HG03457 (cell line): ENCODE measurements at regions not wholly inside any gene's neighbourhood (a gene's known extent, or its start where the extent isn't known, plus 50 kb on each side); places are given as distances from the start of the nearest gene placed in this dataset.
"Not testable (repeated sequence)": the region's sequence is repeated elsewhere in the genome, so short reads cannot be mapped to it uniquely, and the experiment has no call there.

Experiments
- ATAC-seq: cut with Tn5 transposase; IDR thresholded peaks from one replicate; pipeline ENCODE4 v1.9.1; 2021; ENCODE audit warnings: moderate number of reproducible peaks; ENCODE audit not compliant: unreplicated experiment

DNA sequence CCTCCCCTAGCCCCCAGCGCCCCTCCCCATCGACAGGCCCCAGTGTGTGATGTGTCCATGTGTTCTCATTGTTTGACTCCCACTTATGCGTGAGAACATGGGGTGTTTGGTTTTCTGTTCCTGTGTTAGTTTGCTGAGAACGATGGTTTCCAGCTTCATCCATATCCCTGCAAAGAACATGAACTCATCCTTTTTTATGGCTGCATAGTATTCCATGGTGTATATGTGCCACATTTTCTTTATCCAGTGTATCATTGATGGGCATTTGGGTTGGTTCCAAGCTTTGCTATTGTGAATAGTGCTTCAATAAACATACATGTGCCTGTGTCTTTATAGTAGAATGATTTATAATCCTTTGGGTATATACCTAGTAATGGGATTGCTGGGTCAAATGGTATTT is 107.6 kb upstream of the ADGRG2 start:
- ATAC-seq = not testable (repeated sequence)

DNA sequence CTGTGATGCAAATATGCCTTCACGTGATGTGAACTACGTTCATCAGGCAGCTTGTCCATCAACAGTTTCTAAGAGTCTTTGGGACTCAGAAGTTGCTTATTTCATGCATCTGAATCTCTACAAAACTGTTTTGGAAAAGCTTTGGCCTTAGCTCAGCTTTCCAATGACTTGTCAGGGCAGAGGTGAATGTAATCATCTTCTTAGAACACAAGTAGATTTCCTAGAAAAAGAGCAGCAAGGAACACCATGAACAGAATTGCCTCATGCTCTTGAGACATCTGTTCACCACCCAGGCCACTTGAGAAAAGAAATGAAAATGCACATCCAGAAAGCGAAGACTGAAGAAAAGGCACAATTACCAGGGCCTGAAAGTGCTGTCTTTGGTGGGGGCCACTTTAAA is 105.8 kb upstream of the PDHA1 start:
- no peak for ATAC-seq

DNA sequence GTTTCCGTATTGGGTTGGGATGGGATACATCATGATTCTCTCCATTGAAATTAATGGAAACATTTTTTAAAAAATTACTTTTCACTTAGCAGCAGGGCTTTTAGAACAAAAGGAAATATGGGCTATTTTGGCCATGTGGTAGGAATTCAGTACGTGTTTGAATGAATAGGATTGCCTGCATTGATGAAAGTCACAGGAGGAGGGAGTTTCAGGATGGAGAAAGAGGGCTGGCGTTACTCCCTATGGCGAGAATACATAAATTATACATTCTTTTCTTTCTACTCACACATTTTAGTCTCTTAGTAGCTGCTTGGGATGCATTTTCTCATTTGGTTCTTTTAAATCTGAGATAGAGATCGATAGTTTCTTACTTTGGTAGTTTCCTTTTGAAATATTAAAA is 100.3 kb upstream of the PDHA1 start:
- ATAC-seq = no peak

DNA sequence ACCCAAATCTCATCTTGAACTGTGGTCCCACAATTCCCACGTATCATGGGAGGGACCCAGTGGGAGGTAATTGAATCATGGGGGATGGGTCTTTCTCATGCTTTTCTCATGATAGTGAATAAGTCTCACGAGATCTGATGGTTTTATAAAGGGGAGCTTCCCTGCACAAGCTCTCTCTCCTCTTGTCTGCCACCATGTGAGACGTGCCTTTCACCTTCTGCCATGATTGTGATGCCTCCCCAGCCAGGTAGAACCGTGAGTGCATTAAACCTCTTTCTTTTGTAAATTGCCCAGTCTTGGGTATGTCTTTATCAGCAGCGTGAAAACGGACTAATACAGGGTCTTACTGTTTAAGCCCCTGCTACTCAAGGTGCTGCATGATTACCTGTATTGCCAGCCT is 98.8 kb upstream of the PDHA1 start:
- ATAC-seq = not testable (repeated sequence)

DNA sequence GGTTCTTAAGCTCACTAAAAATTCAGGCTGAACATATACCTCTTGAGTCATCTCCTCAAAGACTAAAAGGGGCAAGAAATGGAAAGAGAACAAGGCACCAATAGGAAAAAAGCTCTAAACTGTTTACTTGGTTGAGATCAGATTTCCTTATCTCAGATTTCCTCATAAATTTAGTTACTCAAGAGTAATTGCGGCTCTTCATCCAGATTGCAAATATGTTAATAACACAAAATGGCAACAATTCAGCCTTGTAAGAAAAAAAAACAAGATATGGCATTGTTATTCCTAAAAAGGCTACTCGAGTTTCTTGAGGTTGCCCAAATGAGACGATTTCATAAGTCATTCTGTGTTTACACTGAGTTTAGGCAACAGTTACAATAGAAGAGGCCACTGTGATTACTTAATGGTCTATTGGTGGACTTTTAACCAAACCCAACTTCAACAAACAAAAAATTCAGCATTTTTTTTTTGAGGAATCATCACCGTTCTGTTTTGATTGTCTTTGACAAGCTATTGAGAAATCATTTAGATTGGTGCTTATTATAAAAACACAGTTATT is 97.9 kb upstream of the PDHA1 start:
- ATAC-seq = no peak

DNA sequence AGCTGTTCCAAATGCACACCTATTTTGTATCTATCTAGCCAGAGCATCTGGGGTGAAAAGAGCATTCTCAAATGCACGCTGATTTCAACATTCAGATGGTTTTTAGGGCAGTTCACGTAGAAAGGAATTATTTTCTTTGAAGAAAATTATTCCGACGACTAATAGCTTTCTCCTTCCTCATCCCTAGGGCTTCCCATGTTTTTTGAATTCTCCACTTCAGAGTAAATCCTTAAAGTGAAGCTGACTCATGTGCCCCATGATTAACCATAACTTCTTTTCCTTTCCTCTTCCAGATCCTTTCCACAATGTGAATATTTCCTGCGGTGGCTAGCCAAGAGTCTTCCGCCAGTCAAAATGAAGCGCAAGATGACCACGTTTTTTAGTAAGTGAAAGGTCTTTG is 86.7 kb upstream of the PDHA1 start:
- no peak for ATAC-seq

DNA sequence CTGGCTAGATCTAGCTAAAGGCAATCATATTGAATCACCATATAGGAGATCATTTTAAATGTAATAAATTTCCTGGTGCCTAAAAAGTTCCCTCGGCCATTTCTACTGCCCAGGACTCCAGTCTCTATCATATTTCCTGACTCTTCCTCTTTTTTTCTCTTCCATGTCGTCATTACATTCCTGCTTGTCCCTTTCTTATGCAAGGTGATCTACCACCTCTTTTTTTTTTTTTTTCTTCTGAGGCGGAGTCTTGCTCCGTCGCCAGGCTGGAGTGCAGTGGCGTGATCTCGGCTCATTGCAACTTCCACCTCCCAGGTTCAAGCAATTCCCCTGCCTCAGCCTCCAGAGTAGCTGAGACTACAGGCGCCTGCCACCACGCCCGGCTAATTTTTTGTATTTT is 82.7 kb upstream of the PDHA1 start:
- ATAC-seq = not testable (repeated sequence)

DNA sequence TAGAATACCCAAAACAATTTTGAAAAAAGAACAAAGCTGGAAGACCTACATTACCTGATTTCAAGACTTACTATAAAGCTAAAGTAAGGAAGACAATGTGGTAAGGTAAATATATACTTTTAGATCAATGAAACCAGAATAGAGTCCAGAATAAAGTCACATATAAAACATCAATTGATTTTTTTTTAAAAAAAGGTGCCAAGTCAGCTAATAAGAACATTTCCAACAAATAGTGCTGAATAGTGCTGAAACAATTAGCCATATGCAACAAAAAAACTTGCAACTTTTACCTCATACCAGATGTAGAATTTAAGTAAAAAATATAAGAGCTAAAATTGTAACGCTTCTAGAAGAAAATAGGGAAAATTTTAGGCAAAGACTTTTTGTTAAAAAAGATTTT is 73.0 kb upstream of the PDHA1 start:
- ATAC-seq = no peak

DNA sequence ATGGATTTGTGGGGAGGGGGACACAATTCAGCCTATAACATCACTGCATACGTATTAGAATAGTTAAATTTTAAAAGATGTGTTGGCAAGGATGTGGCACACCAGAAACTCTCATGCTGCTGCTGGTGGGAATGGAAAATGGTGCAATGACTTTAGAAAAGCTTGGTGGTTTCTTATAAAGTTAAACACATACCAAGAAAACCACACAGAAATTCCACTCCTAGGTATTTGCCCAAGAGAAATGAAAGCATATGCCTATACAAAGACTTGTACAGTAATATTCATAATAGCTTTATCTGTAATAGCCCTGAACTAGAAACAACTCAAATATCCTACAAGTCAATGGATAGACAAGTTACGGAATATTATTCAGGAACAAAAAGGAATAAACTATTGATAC is 71.3 kb upstream of the PDHA1 start:
- peak; percentile 82 for ATAC-seq

DNA sequence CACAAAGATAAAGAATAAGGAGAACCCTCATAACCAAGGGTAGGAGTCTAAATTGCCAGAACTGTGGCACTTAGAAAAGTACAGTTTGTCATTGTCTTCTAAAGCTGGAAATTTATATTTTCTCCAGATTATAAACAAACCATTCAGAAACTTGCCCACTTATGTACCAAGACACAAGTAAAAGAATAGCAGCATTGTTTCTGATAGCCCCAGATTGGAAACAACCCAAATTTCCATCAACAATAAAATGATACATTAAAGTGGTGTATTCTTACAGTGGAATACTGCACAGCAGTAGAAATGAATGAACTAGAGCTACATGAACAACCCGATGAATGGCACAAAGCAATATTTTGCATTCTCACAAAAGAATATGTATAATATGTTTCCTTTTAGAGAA is 63.1 kb upstream of the PDHA1 start:
- no peak for ATAC-seq

DNA sequence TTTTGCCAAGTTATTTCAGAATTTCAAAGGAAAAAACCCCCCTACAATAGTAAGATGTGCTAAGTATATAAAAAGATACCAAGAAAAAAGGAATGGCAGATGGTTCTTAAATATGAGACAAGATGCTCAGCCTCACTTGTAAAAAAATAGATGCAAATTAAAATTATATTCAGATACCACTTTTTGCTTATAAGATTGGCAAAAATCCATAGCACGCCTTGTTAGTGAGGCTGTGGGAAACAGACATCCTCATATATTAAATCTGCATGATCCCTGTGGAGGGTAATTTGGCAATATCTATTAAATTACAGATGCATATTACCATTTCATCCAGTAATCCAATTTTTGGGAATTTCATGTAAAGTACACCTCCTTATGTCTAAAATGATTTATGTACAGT is 62.5 kb upstream of the PDHA1 start:
- ATAC-seq = no peak

DNA sequence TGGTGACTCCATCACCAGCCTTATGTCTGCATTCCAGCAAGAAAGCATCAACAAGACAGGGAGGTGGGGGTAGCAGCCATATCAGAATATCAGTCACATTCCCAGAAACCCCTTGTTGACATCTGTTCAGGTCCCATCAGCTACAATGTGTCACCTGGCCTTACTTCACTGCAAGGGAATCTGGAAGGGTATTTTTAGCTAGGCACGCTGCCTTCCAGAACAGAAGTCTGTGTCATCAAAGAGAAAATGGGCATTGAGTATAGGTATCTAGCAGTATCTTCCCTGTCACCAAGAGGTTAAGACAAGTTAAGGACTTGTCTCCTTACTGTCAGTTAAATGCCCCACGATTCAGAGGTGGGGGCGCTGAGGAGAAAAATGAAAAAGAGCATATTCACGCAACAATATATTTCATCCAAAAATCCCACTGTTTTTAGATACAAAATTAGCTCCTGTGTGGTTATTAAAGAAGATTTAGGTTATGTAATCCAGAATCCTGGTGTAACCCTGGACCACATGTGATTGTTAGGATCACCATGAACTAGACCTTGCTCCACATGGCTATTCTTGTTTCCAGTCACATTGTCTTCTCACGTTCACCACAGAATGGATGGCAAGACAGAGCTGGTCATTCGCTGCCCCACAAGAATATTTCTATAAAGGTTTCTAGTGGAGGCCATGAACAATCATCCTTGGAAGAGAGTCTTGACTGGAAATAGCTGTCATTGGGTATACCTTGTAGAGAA is 60.0 kb upstream of the PDHA1 start:
- ATAC-seq = no peak

DNA sequence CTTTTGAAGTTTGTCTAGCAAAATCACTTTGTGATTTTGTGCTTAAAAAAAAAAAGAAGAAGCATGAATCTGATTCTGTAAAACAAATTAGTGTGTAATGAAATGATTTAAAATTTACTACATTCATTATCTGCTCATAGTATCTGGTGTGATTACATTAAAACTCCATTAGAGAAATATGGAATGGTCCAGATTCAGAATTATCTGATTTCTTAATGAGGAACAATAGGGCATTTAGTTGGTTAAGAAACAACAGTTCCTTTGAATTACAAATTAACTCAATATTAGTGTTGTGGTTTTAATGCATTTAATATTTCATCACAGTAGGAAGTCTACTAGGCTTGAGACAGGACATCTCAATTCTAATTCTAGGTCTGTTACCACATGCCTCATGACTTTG is 57.9 kb upstream of the PDHA1 start:
- no peak for ATAC-seq

DNA sequence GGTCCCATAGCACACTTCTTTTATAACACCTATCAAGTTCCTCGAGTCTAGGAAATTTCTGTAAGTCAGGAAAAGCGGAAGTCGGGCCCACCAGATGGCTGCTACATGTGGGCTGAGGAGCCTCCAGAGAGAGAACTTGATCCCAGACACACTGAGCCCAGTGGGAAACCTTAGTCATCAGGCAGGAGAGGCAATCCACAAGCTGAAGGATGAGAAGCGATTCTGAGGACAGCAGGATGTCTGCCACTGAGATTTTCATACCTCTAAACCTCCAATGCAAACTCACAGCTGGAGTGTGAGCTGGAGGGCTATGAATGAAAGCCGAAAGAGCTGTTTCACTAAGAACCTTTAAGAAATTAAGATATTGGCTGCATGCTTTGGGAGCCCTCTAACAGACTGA is 52.6 kb upstream of the PDHA1 start:
- no peak for ATAC-seq

DNA sequence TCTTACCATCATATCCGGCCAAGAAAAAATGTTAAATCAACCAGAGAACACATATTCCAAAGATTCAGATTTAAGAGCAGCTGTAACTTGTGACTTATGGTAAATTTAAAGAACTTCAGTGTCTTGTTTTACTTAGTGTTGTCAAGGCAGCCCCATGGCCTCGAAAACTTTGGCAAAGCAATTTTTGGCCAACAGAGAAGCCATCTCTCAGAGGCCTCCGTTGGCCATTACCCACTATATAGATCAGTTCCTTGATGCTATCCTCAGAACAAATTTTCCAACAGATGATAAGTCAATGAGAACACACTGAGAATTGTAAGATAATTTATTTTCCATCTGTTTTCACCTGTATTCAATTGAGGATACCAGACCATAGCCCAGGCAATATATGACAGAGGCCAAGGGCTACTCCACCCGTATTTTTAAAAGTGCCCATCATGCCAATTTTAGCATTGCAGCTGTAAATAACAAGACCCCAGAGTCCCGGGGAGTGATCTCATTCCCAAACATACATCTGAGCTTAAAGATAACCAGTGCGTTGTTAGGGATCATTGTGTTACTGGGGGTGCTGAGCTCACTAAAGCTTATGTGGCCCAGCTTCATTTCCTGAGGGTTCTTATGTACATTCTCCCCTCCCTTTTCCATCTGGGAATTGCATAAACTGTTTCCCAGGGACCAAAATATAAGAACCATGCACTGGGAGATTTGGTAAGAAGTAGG is 50.0 kb upstream of the PDHA1 start:
- ATAC-seq = no peak
